IMR-90 (cell line): ENCODE measurements at regions not wholly inside any gene's neighbourhood (a gene's known extent, or its start where the extent isn't known, plus 50 kb on each side); places are given as distances from the start of the nearest gene placed in this dataset.

Source experiments
- ATAC-seq: fragments of 200-7000 bp; cut with Tn5 transposase; 2 replicates; pipeline ENCODE4 v1.9.1; 2020; ENCODE audit warnings: low read depth, mild to moderate bottlenecking, moderate library complexity
- BruUV-seq: library from RNA; stranded (reverse); fragments of 400-500 nt; replicated peaks from 2 replicates; lab custom pipeline; 2021; lab: Mats Ljungman, UMichigan
- CTCF ChIA-PET: fragments of 300-600 bp; formaldehyde crosslinking; extraction: SDS; loops from one replicate; lab custom pipeline; 2021; ENCODE audit warnings: antibody characterized with exemption; lab: Yijun Ruan, JAX
- POLR2A ChIA-PET: fragments of 300-600 bp; sonication (Branson Sonifier 250); formaldehyde crosslinking; loops from one replicate; lab custom pipeline; 2022; ENCODE audit warnings: antibody characterized with exemption; ENCODE audit not compliant: unreplicated experiment; lab: Charles Lee
- DNase-seq: peaks from one replicate; pipeline ENCODE4 v3.0.0; 2013
- H2AFZ ChIP-seq: replicated peaks from 2 replicates; pipeline ENCODE3; 2013; ENCODE audit warnings: low read length, mild to moderate bottlenecking; ENCODE audit not compliant: poor library complexity
- H2AK5ac ChIP-seq: 2 replicates; pipeline ENCODE4 v1.6.1; 2013; ENCODE audit warnings: low read depth, low read length, inconsistent platforms
- H2AK9ac ChIP-seq: replicated peaks from 2 replicates; pipeline ENCODE3; 2013; ENCODE audit warnings: mild to moderate bottlenecking, low read depth, low read length, moderate library complexity; ENCODE audit not compliant: poor library complexity
- H2BK120ac ChIP-seq: 2 replicates; pipeline ENCODE4 v1.6.1; 2013; ENCODE audit warnings: low read depth, low read length, inconsistent platforms
- H2BK15ac ChIP-seq: 3 replicates; pipeline ENCODE4 v1.6.1; 2013; ENCODE audit warnings: low read depth, low read length, inconsistent platforms
- H2BK20ac ChIP-seq: 2 replicates; pipeline ENCODE4 v1.6.1; 2013; ENCODE audit warnings: low read depth, mild to moderate bottlenecking, inconsistent platforms, low read length, moderate library complexity
- H2BK5ac ChIP-seq: 2 replicates; pipeline ENCODE4 v1.6.1; 2013; ENCODE audit warnings: mild to moderate bottlenecking, low read depth, low read length, inconsistent platforms; ENCODE audit not compliant: poor library complexity, severe bottlenecking
- H3K14ac ChIP-seq: replicated peaks from 2 replicates; pipeline ENCODE4 v1.6.1; 2013; ENCODE audit warnings: low read depth, low read length, inconsistent platforms
- H3K18ac ChIP-seq: 2 replicates; pipeline ENCODE4 v1.6.1; 2013; ENCODE audit warnings: low read depth, low read length, control low read depth
- H3K23ac ChIP-seq: 2 replicates; pipeline ENCODE4 v1.6.1; 2013; ENCODE audit warnings: low read depth, low read length, inconsistent platforms
- H3K27ac ChIP-seq: 2 replicates; pipeline ENCODE4 v1.5.1; 2013; ENCODE audit warnings: mild to moderate bottlenecking, control low read depth, low read length; ENCODE audit not compliant: insufficient read depth
- H3K27me3 ChIP-seq: 2 replicates; pipeline ENCODE4 v1.6.1; 2013; ENCODE audit warnings: low read length; ENCODE audit not compliant: control insufficient read depth, insufficient read depth
- H3K36me3 ChIP-seq: 2 replicates; pipeline ENCODE4 v1.6.1; 2013; ENCODE audit warnings: low read length, mixed read lengths; ENCODE audit not compliant: control insufficient read depth, insufficient read depth
- H3K4ac ChIP-seq: 2 replicates; pipeline ENCODE4 v1.6.1; 2013; ENCODE audit warnings: low read depth, low read length, inconsistent platforms
- H3K4me1 ChIP-seq: 2 replicates; pipeline ENCODE4 v1.6.1; 2013; ENCODE audit warnings: low read length, mixed read lengths; ENCODE audit not compliant: control insufficient read depth, insufficient read depth
- H3K4me2 ChIP-seq: 2 replicates; pipeline ENCODE4 v1.6.1; 2013; ENCODE audit warnings: low read depth, mild to moderate bottlenecking, control low read depth, low read length, moderate library complexity
- H3K4me3 ChIP-seq: 2 replicates; pipeline ENCODE4 v1.5.1; 2013; ENCODE audit warnings: low read depth, mild to moderate bottlenecking, control low read depth, low read length, moderate library complexity; ENCODE audit not compliant: insufficient read depth
- H3K56ac ChIP-seq: 2 replicates; pipeline ENCODE4 v1.6.1; 2013; ENCODE audit warnings: low read length, inconsistent platforms; ENCODE audit not compliant: insufficient read depth; ENCODE audit errors: extremely low read depth
- H3K79me1 ChIP-seq, 2 experiments: 2 replicates each; pipeline ENCODE4 v1.6.1; 2013; ENCODE audit warnings: low read length in 2 of 2, inconsistent platforms in 1 of 2, low read depth in 1 of 2
- H3K9ac ChIP-seq: 2 replicates; pipeline ENCODE4 v1.6.1; 2013; ENCODE audit warnings: low read depth, low read length, control low read depth
- H3K9me1 ChIP-seq: 2 replicates; pipeline ENCODE4 v1.6.1; 2013; ENCODE audit warnings: low read length, inconsistent platforms; ENCODE audit not compliant: insufficient read depth
- H3K9me3 ChIP-seq: 2 replicates; pipeline ENCODE4 v1.6.1; 2013; ENCODE audit warnings: low read length; ENCODE audit not compliant: control insufficient read depth, insufficient read depth
- H4K20me1 ChIP-seq: 2 replicates; pipeline ENCODE4 v1.6.1; 2013; ENCODE audit warnings: low read length, inconsistent platforms; ENCODE audit not compliant: insufficient read depth
- H4K5ac ChIP-seq: 2 replicates; pipeline ENCODE4 v1.6.1; 2013; ENCODE audit warnings: mild to moderate bottlenecking, low read depth, low read length, control low read depth
- H4K8ac ChIP-seq, 2 experiments: 2 replicates each; pipeline ENCODE4 v1.6.1; 2013; ENCODE audit warnings: low read depth in 2 of 2, low read length in 2 of 2, control low read depth in 1 of 2, inconsistent platforms in 1 of 2
- H4K91ac ChIP-seq: 2 replicates; pipeline ENCODE4 v1.6.1; 2013; ENCODE audit warnings: low read depth, low read length, inconsistent platforms; ENCODE audit not compliant: insufficient read depth
- BHLHE40 ChIP-seq: fragments of 150-350 bp; IDR thresholded peaks from 2 replicates; pipeline ENCODE4 v1.6.1; 2016; ENCODE audit warnings: mild to moderate bottlenecking, low read depth, low read length
- CHD1 ChIP-seq: IDR thresholded peaks from 2 replicates; pipeline ENCODE4 v1.6.1; 2012; ENCODE audit warnings: low read depth, low read length, improper control_type of control experiment
- CTCF ChIP-seq: conservative IDR thresholded peaks from 2 replicates; pipeline ENCODE4 v1.5.1; 2012; ENCODE audit warnings: mild to moderate bottlenecking, low read depth, low read length, improper control_type of control experiment
- NFE2L2 ChIP-seq: fragments of 150-350 bp; IDR thresholded peaks from 2 replicates; pipeline ENCODE4 v1.6.1; 2016; ENCODE audit warnings: low read depth, mild to moderate bottlenecking, low read length
- POLR2A ChIP-seq: IDR thresholded peaks from 2 replicates; pipeline ENCODE4 v1.6.1; 2012; ENCODE audit warnings: mild to moderate bottlenecking, low read depth, low read length
- WGBS, 2 experiments: methylation state at CpG; one replicate each; pipeline versions ENCODE4 v1.1.5 to v1.1.7; 2013; ENCODE audit warnings: missing lambda C conversion rate in 2 of 2; ENCODE audit not compliant: insufficient read length in 1 of 2; ENCODE audit errors: extremely low coverage in 2 of 2; 5-methylcytosine and 5-hydroxymethylcytosine counted together
- dilution Hi-C: fragments of 300-500 bp; cut with HindIII; formaldehyde crosslinking; loops from one replicate; pipeline ENCODE4 v1.14.3; 2018; ENCODE audit warnings: low sequenced_read_pairs; ENCODE audit not compliant: unreplicated experiment
- in situ Hi-C: fragments of 300-500 bp; cut with MboI; formaldehyde crosslinking; loops from 3 replicates; pipeline ENCODE4 v1.14.3; 2019; ENCODE audit warnings: low sequenced_read_pairs, inconsistent platforms, mixed read lengths
- intact Hi-C: fragments of 100-400 bp; cut with micrococcal nuclease; formaldehyde crosslinking; loops from 2 replicates; pipeline ENCODE4 v1.10.0; 2022

GRCh38 chr3:192991356-192991755, 73.7 kb upstream of the MB21D2 start:
- in situ Hi-C loops (no loop called here), dilution Hi-C loops (no loop called here), intact Hi-C loops (no loop called here)
- Histone ChIP-seq H3K9me3 (no peaks in the 10 kb centered on the region), H3K27me3 (no peaks in the 10 kb centered on the region), H4K8ac (no peak overlapping the region), H3K4me2 (no peak overlapping the region), H3K36me3 (no peaks in the 10 kb centered on the region), H2AFZ (no peak overlapping the region), H3K79me1 (no peaks in the 10 kb centered on the region), H3K4ac (no peak overlapping the region), H4K91ac (no peak overlapping the region), H3K4me3 (no peak overlapping the region), H3K9me1 (no peaks in the 10 kb centered on the region), H4K5ac (no peak overlapping the region), H4K20me1 (no peaks in the 10 kb centered on the region), H2BK120ac (no peak overlapping the region), H2BK15ac (no peak overlapping the region), H3K14ac (no peak overlapping the region), H2AK5ac (no peak overlapping the region), H3K56ac (no peak overlapping the region), H2BK20ac (no peak overlapping the region), H2AK9ac (no peak overlapping the region), H3K4me1 (no peaks in the 10 kb centered on the region), H3K27ac (no peak overlapping the region), H3K9ac (no peak overlapping the region), H2BK5ac (no peak overlapping the region), H3K18ac (no peak overlapping the region), H3K23ac (no peak overlapping the region)
- DNase-seq: no peak
- no peak for ATAC-seq
- ChIA-PET CTCF (no interaction called here), POLR2A (no interaction called here)
- TF ChIP-seq CTCF (no peak), CHD1 (no peak), NFE2L2 (no peak), POLR2A (no peak), BHLHE40 (no peak)
- no CpG with 5 or more reads among the region's 2 CpGs for WGBS, 2 experiments
- no TSS peak for BruUV-seq
